NB4 (cell line): ENCODE measurements at regions not wholly inside any gene's neighbourhood (a gene's known extent, or its start where the extent isn't known, plus 50 kb on each side); places are given as distances from the start of the nearest gene placed in this dataset.

ENCODE experiments used
- DNase-seq: peaks from one replicate; pipeline ENCODE4 v3.0.0; 2010; ENCODE audit warnings: low read depth
- H3K4me3 ChIP-seq: one replicate; pipeline ENCODE4 v1.5.1; 2011; ENCODE audit warnings: mild to moderate bottlenecking, low read depth, low read length, moderate library complexity
- MYC ChIP-seq: IDR thresholded peaks from 2 replicates; pipeline ENCODE4 v1.6.1; 2011; ENCODE audit warnings: low read depth, low read length
- POLR2A ChIP-seq: IDR thresholded peaks from 2 replicates; pipeline ENCODE4 v1.6.1; 2011; ENCODE audit warnings: mild to moderate bottlenecking; ENCODE audit not compliant: insufficient read length; ENCODE audit errors: extremely low read depth
- TF ChIP-seq, protein P1 (sequence below): IDR thresholded peaks from 2 replicates; pipeline ENCODE4 v1.6.1; 2011; ENCODE audit warnings: low read depth, low read length
- TF ChIP-seq, protein P2 (sequence below): IDR thresholded peaks from one replicate; pipeline ENCODE4 v1.5.1; 2012; ENCODE audit warnings: low read depth, low read length

DNA sequence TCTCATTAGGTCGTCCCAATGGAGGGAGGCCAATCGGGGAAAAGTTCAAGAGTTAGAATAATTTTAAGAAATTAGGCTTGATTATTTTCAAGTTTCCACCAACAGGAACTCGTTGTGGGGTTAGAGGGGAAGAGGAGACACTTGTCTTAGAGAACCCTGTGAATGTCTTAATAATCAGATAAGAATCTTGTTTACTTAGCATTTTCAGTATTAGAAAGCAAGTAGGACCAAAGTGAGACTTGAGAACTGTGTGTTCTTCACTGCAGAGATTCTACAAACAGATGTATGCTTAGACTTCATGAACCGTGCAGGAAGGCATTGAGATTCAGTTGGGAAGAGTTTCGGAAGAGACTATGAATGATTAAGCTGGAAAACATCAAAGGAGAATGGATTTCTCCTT, 69.0 kb upstream of the HMHB1 start:
- DNase-seq = no peak
- H3K4me3 ChIP-seq = no peak overlapping the region
- no peak for TF ChIP-seq MYC
- TF ChIP-seq, protein P1, sequence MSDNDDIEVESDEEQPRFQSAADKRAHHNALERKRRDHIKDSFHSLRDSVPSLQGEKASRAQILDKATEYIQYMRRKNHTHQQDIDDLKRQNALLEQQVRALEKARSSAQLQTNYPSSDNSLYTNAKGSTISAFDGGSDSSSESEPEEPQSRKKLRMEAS = no peak
- TF ChIP-seq, protein P2, sequence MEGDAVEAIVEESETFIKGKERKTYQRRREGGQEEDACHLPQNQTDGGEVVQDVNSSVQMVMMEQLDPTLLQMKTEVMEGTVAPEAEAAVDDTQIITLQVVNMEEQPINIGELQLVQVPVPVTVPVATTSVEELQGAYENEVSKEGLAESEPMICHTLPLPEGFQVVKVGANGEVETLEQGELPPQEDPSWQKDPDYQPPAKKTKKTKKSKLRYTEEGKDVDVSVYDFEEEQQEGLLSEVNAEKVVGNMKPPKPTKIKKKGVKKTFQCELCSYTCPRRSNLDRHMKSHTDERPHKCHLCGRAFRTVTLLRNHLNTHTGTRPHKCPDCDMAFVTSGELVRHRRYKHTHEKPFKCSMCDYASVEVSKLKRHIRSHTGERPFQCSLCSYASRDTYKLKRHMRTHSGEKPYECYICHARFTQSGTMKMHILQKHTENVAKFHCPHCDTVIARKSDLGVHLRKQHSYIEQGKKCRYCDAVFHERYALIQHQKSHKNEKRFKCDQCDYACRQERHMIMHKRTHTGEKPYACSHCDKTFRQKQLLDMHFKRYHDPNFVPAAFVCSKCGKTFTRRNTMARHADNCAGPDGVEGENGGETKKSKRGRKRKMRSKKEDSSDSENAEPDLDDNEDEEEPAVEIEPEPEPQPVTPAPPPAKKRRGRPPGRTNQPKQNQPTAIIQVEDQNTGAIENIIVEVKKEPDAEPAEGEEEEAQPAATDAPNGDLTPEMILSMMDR = no peak
- no peak for TF ChIP-seq POLR2A

DNA sequence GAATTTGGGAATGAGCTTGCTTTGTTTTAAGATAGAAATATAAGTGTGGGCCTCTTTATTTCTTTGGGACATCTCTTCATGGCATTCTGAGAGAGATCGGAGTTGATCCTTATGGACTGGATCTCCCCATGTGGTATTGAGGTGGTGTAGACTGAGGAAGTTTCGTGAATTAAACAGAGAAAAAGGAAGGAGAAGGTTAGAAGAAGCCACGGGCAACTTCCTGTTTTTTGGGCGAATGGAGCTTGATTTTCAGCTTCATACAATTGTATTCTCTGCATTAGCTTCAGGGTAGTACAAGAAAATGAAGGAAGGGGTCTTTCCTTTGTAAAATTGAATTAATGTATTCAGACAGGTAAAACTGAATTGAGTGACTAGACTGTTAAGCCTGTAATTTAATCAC, 70.5 kb upstream of the HMHB1 start:
- no peak overlapping the region for H3K4me3 ChIP-seq
- TF ChIP-seq POLR2A (no peak), MYC (no peak)
- TF ChIP-seq, protein P1 = no peak
- TF ChIP-seq, protein P2 = no peak
- DNase-seq = peak; percentile 52

DNA sequence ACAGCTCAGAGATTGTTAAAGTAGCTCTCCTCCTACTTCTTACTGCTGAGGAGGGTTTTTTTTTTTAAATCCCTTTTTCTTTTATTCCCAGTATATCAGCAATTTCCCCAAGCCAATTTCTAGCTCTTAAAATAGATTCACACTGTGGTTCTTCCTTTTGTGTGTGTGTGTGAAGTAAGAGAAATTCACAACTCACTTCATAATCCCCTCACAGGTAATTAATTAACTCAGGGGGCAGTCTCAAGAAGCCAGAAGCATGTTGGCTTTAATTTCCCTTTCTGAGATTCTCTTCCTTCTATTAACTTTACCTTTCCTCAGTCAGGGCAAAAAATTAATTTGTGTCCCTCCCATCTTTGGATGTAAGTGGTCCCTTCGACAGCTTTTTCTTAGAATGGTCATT, 71.0 kb upstream of the HMHB1 start:
- H3K4me3 ChIP-seq = no peak overlapping the region
- no peak for DNase-seq
- TF ChIP-seq POLR2A (no peak), MYC (no peak)
- TF ChIP-seq, protein P2 = no peak
- TF ChIP-seq, protein P1 = no peak

DNA sequence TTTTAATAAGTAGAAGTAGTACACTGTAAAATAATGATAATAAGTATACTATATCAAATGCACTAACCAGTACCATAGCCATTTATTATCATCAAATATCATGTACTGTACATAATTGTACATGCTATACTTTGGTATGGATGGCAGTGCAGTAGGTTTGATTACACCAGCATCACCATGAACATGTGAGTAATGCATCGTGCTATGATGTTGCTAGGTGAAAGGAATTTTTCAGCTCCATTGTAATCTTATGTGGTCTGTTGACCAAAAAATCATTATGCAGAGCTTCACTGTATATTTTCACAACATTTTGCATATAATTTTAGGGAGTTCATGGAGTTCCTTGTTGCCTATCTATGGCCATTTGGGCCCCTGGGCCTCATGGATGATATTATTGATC, 72.2 kb upstream of the HMHB1 start:
- TF ChIP-seq MYC (no peak), POLR2A (no peak)
- TF ChIP-seq, protein P2 = no peak
- TF ChIP-seq, protein P1 = no peak
- H3K4me3 ChIP-seq = no peak overlapping the region

DNA sequence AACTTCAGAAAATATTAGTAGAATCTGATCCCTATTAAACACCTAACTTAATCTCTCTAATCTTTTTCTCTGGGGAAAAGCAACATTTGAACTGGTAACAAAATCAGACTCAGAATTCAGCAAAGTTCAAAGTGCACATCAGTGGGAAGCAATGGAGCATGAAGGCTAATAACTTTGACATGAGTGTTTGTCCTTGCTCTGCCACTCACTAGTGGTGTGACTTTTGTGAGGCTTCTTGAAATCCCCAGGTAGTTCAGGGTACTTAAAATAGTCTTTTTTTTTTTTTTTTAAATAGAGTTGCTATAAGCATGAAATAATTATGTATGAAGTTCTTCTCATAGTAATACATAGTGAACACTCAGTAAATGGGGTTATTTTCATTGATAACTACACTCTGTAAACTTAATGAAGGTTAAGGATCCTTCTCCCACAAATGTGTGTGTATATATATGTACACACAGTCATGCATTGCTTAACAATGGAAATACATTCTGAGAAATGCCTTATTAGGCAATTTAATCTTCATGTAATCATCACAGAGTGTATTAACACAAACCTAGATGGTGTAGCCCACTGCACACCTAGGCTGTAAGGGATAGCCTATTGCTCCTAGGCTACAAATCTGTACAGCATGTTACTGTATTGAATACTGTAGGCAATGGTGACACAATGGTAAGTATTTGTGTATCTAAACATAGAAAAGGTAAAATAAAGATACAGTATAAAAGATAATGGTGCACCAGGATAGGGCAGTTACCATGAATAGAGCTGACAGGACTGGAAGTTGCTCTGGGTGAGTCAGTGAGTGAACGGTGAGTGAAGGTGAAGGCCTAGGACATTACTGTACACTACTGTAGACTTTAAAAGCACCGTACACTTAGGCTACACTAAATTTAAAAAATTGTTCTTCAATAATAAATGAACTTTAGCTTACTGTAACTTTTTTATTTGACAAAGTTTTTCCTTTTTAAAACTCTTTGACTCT, 73.3 kb upstream of the HMHB1 start:
- H3K4me3 ChIP-seq = no peak overlapping the region
- no peak for DNase-seq
- TF ChIP-seq MYC = no peak
- no peak for TF ChIP-seq POLR2A
- TF ChIP-seq, protein P2 = no peak
- TF ChIP-seq, protein P1 = no peak

More for the DNA sequence above, 72.2 kb upstream of the HMHB1 start:
- DNase-seq = no peak
